Stimulated activated naive CD4-positive, alpha-beta T cell (primary cell): ENCODE measurements at regions not wholly inside any gene's neighbourhood (a gene's known extent, or its start where the extent isn't known, plus 50 kb on each side); places are given as distances from the start of the nearest gene placed in this dataset.
A peak's percentile ranks its signal among the peaks of the same experiment; 100 is the strongest.
"Not testable (repeated sequence)": the region's sequence is repeated elsewhere in the genome, so short reads cannot be mapped to it uniquely, and the experiment has no call there.

Experiments used
- DNase-seq, 6 experiments: peaks; one replicate each; lab custom pipeline; 2025; lab: John Stamatoyannopoulos, UW

DNA sequence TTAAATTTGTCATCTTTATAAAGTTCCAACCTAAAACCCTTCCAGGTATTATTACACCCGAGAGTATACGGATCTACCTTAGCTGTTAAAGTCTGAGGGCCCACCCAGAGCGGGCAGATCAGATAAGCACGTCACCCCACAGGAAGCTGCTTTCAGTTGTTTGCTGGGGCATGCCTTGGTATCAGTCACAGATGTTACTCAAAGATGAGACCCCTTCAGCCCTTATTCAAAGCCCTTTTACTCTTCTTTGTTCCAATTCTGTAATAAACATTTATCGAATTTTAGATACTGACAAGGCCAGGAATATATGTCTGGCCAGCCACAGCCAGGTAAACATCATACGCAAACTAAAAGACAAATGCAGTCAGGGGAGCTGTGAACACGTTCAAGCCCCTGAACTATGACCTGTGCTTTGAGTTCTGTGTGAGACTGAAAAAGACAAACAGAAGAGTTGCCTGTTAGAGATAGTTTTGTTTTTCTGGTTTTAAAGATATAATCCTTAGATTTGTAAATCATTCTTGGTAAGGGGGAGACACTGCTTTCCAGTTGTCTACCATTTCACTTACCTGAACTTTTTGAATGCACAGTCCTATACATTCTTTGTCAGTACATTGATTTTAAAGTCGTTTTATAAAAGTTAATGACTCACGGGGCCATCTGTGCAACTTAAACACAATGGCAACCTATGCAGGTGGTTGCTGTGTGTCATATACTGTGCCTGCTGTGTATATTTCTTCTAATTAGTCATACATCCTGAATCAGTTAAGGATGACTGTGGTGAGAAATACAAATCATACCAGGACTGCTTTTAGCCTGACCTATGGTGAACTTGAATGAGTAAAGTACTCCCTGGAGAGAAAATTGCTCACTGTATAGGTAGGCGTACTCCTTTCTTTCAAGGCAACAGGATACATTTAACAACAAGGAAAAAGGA, 100.5 kb upstream of the ITPRID2 start:
- peak in 1 of 6 experiments; percentile 1 for DNase-seq

- DNase-seq = no peak
Observed at GRCh38 chr2:181792906-181793305, 98.6 kb upstream of the ITPRID2 start.

- DNase-seq = no peak
Observed at GRCh38 chr2:181798022-181798421, 93.5 kb upstream of the ITPRID2 start.

DNA sequence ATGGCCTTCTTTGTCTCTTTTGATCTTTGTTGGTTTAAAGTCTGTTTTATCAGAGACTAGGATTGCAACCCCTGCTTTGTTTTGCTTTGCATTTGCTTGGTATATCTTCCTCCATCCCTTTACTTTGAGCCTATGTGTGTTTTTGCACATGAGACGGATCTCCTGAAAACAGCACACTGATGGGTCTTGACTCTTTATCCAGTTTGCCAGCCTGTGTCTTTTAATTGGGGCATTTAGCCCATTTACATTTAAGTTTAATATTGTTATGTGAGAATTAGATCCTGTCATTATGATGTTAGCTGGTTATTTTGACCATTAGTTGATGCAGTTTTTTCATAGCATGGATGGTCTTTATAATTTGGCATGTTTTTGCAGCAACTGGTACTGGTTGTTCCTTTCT, 89.2 kb upstream of the ITPRID2 start:
- not testable (repeated sequence) for DNase-seq

DNA sequence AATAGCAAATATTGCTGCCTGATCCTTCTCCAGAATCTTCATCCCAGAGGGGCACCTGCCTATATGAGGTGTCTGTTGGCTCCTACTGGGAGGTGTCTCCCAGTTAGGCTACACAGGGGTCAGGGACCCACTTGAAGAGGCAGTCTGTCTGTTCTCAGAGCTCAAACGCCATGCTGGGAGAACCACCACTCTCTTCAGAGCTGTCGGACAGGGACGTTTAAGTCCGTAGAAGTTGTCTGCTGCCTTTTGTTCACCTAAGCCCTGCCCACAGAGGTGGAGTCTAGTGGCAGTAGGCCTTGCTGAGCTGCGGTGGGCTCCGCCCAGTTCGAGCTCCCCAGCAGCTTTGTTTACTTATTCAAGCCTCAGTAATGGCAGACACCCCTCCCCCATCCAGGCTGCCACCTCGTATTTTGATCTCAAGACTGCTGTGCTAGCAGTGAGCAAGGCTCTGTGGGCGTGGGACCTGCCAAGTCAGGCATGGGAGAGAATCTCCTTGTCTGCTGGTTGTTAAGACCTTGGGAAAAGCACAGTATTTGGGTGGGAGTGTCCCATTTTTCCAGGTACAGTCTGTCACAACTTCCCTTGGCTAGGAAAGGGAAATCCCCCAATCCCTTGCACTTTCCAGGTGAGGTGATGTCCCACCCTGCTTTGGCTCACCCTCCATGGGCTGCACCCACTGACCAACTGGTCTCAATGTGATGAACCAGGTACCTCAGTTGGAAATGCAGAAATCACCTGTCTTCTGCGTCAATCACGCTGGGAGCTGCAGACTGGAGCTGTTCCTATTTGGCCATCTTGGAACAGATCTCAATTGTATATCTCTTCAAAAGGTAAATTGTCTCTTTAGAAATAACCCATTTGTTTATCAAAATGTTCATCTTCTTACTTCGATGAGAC, 87.4 kb upstream of the ITPRID2 start:
- DNase-seq = not testable (repeated sequence)

DNA sequence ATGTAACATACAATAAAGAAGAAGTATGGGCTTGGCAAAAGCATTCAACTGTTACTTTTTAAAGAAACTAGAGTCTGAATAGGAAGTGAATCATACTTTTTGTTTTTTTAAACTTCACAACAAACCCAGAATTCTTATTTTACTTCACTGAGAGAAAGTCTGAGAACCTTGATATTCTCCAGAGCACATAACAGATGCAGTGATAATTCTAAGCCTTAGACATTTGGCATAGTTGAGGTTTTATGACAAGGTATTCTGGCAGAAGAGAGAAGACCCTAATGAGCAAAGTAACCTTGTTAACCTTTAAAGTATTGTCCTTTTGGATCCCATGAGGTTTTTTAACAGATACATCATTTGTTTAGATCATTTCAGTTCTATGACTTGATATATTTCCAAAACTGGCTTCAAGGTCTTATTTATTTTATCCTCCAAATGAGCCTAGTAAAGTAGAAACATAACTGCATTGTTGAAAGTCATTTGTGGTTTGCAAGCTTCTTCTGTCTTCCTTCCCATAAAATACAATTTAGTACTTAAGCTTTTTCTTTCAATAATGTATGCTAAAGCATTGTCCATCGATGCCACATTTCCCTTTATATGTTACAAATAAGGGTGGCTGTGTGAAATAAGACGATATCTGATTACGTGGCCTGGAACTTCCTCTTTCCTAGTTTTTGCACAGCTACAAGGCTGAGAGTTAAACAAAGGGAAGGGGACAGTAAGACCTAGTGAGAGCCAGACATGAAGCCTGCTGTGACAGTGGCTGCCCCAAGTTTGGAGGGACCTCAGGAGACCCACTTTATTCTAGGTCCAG, 86.1 kb upstream of the ITPRID2 start:
- DNase-seq = no peak

- no peak for DNase-seq
Observed at GRCh38 chr2:181806039-181806392, 85.5 kb upstream of the ITPRID2 start.

GRCh38 chr2:181807526-181807925, 84.0 kb upstream of the ITPRID2 start:
- no peak for DNase-seq

DNA sequence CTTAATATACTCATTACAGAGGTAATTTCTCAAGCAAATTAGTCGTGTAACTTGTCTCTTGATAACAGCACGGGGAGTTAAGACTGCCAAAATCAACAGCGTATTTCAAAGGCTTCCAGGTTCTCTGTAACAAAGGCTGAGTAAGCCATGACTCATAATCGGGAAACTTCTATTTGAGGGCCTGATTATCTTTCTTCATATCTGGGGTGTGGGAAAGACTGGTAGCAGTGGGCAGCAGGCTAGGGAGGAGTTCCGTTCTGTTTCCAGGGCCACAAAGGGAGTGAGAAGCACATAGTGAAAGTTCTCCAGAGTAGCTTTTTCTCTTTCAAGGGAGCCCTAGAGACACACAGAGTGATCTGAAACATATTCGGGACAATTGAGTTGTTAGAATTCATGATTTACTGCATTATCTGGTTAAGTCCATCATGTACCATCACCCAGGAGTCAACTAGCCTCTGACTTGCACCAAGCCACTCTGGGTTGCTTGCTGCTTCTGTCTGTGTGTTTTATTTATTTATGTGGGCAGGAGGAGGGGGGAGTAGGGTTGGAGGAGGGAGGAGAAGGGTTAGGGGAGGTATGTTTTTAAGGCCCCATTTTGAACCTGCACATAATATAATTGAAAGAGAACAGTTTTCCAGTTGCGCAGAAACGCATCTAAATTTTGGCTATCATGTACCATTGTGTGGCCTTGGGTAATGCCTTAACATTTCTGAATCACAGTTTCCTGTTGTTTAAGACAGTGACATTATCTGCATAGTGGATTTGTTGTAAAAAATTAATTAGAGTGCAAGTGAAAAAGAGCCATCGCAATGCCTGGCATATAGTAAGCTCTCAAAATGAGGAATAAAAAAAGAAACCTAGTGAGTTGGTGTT, 80.5 kb upstream of the ITPRID2 start:
- no peak for DNase-seq

GRCh38 chr2:181812106-181812743, 79.3 kb upstream of the ITPRID2 start:
- no peak for DNase-seq

- DNase-seq = no peak
Observed at GRCh38 chr2:181814057-181814491, 77.5 kb upstream of the ITPRID2 start.

GRCh38 chr2:181817509-181817908, 74.0 kb upstream of the ITPRID2 start:
- DNase-seq = no peak

- DNase-seq = no peak
Observed at GRCh38 chr2:181818058-181818680, 73.4 kb upstream of the ITPRID2 start.

- no peak for DNase-seq
Observed at GRCh38 chr2:181818840-181819239, 72.7 kb upstream of the ITPRID2 start.

DNA sequence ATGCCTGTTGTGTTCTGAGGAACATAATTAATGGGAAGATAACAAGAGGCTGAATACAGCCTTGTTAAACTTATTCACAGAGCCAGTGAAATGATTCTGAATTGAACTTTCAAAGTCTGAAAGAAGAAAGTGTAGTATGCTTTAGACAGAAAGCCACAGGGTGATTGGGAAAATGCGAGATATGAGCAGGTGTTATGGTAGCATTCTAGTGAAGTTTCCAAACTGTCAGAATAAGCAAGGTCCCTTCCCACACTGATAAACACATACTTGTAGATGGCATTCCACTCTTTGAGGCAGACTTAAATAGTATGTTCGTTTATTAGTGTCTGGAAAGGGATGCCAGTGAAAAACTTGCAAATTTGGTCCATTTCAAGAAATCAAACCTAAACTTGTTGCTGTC, 70.5 kb upstream of the ITPRID2 start:
- DNase-seq = no peak

GRCh38 chr2:181822097-181822496, 69.4 kb upstream of the ITPRID2 start:
- no peak for DNase-seq

- DNase-seq = no peak
Observed at GRCh38 chr2:181823405-181823804, 68.1 kb upstream of the ITPRID2 start.

DNA sequence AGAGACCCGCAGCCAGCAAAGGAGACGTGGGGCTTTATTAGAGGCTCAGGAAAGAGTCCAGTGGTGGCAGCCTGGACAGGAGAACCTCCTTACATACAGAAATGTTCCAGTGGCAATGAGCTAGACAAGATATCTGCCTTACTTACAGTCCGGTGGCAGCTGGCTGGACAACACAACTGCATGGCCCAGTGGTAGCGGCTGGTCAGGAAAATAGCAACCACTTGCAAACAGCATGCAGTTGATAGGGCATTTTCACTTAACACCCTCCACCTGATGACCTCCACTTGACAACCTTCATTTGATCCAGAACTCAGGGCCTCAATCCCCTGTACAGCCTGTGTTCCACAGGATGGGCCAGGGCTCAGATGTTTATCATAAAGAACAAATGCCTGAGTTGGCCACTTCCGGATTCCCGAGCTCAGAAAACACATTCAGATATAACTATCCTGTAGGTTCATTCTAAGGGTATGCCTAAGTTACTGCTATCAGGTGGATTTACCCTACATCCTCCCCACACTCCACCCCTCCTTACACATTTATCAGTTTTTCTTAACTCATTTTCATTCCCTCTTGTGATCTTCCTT, 63.3 kb upstream of the ITPRID2 start:
- DNase-seq = no peak

GRCh38 chr2:181829230-181829629, 62.3 kb upstream of the ITPRID2 start:
- DNase-seq = no peak

DNA sequence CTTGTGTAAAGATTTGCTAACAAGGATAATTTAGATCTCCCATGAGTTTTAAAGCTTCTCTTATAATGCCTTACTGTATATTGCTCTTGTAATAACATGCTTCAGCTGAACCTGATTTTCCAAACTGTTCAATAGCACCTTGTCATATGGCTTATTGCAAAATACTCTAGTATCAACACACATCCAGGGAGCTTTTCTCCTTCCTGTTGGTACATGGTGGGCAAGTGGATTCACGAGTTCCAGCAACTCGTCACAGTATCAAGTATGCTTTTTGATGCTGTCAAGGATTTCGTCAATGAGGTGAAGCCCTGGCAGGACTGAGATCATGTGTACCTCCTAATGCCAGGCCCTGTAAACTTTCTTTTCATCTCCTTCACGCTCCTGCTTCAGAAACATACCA, 59.5 kb upstream of the ITPRID2 start:
- no peak for DNase-seq
